Thoracic aorta (tissue), 2 donors: ENCODE measurements at regions not wholly inside any gene's neighbourhood (a gene's known extent, or its start where the extent isn't known, plus 50 kb on each side); places are given as distances from the start of the nearest gene placed in this dataset.
A peak's percentile ranks its signal among the peaks of the same experiment; 100 is the strongest.

ENCODE experiments used
- ATAC-seq: fragments of 150-250 bp; one replicate; pipeline ENCODE4 v1.8.0; 2017; ENCODE audit warnings: low read depth; ENCODE audit not compliant: insufficient number of reproducible peaks, low FRiP score
- DNase-seq: peaks from one replicate; pipeline ENCODE4 v3.0.0-alpha.2; 2020; ENCODE audit warnings: low spot score
- H3K27ac ChIP-seq, 2 donors: fragments of 200-600 bp; sonication (generic); 1 replicate in 1 of 2; 2 replicates in 1 of 2; pipeline ENCODE4 v1.5.1; 2016; ENCODE audit warnings: mild to moderate bottlenecking in 2 of 2, moderate library complexity in 2 of 2
- H3K27me3 ChIP-seq: fragments of 200-600 bp; sonication (generic); replicated peaks from 2 replicates; pipeline ENCODE4 v1.6.0; 2016; ENCODE audit warnings: mild to moderate bottlenecking; ENCODE audit not compliant: insufficient read depth
- H3K36me3 ChIP-seq: fragments of 200-600 bp; sonication (generic); one replicate; pipeline ENCODE4 v1.5.1; 2016
- H3K4me1 ChIP-seq, 2 donors: fragments of 200-600 bp; sonication (generic); 1 replicate in 1 of 2; 2 replicates in 1 of 2; pipeline versions ENCODE4 v1.5.1 to v1.6.0; 2016; ENCODE audit warnings: low read depth in 2 of 2, mild to moderate bottlenecking in 1 of 2; ENCODE audit not compliant: control insufficient read depth in 1 of 2
- H3K4me3 ChIP-seq: fragments of 200-600 bp; sonication (generic); 2 replicates; pipeline ENCODE4 v1.5.1; 2016; ENCODE audit warnings: mild to moderate bottlenecking
- H3K9me3 ChIP-seq: fragments of 200-600 bp; sonication (generic); 2 replicates; pipeline ENCODE4 v1.5.1; 2016
- CTCF ChIP-seq: fragments of 200-600 bp; sonication (generic); IDR thresholded peaks from one replicate; pipeline ENCODE4 v1.5.1; 2019; ENCODE audit warnings: antibody characterized with exemption

DNA sequence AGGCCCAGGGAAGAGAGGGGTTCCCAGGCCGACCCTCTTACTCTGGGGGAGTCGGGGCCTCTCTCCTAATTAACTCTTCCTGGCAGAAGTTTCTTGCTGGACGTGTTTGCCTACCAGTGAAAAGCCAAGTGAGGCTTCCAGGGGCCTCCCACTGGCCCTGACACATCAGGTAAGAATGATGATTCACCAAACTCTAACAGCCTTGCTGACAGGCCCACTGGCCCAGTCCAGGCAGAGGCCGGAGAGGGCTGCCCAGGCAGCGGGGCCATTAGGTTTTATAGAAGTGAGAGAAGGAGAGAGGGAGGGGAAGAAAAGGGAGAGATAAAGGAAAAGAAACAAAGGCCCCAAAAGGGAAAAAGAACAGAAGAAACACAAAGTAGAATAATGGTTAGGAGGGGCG is 50.8 kb upstream of the FOXE1 start:
- Histone ChIP-seq H3K4me3 (no peak overlapping the region), H3K4me1 (peaks cover 0 to 7% of the 10 kb centered on the region in 2 donors), H3K36me3 (no peaks in the 10 kb centered on the region), H3K9me3 (no peaks in the 10 kb centered on the region), H3K27ac (no peak overlapping the region), H3K27me3 (no peaks in the 10 kb centered on the region)
- no peak for TF ChIP-seq CTCF
- DNase-seq, result no peak
- ATAC-seq, result no peak

- H3K36me3 ChIP-seq, result no peaks in the 10 kb centered on the region
- H3K27me3 ChIP-seq, result no peaks in the 10 kb centered on the region
- peaks cover 0 to 7% of the 10 kb centered on the region in 2 donors for H3K4me1 ChIP-seq
- TF ChIP-seq CTCF, result no peak
- no peak for ATAC-seq
- no peak for DNase-seq
- no peak overlapping the region for H3K27ac ChIP-seq
- peak overlapping the region; percentile 75 for H3K4me3 ChIP-seq
- H3K9me3 ChIP-seq, result no peaks in the 10 kb centered on the region
Observed at GRCh38 chr9:97803167-97804058, 49.6 kb upstream of the FOXE1 start.
